GM12891 (cell line): ENCODE measurements at regions not wholly inside any gene's neighbourhood (a gene's known extent, or its start where the extent isn't known, plus 50 kb on each side); places are given as distances from the start of the nearest gene placed in this dataset.

Source experiments
- POLR2A ChIP-seq: IDR thresholded peaks from 2 replicates; pipeline ENCODE4 v1.6.1; 2011; ENCODE audit warnings: low read depth, low read length, control low read depth
- POLR2AphosphoS5 ChIP-seq: IDR thresholded peaks from 2 replicates; pipeline ENCODE4 v1.6.1; 2011; ENCODE audit warnings: low read depth, low read length, control low read depth
- POU2F2 ChIP-seq: IDR thresholded peaks from 2 replicates; pipeline ENCODE4 v1.6.1; 2011; ENCODE audit warnings: low read depth, mild to moderate bottlenecking, control low read depth, low read length, moderate library complexity
- SPI1 ChIP-seq: IDR thresholded peaks from 2 replicates; pipeline ENCODE4 v1.6.1; 2011; ENCODE audit warnings: low read depth, low read length, control low read depth
- TAF1 ChIP-seq: IDR thresholded peaks from 2 replicates; pipeline ENCODE4 v1.6.1; 2011; ENCODE audit warnings: low read depth, low read length, control low read depth

GRCh38 chr10:10475812-10476211, 541.9 kb upstream of the CELF2 start:
- TF ChIP-seq TAF1 (no peak), POLR2A (no peak), POLR2AphosphoS5 (no peak), SPI1 (no peak), POU2F2 (no peak)
